Osteoblast (primary cell): ENCODE measurements at regions not wholly inside any gene's neighbourhood (a gene's known extent, or its start where the extent isn't known, plus 50 kb on each side); places are given as distances from the start of the nearest gene placed in this dataset.

ENCODE experiments used
- DNase-seq: peaks from one replicate; pipeline ENCODE4 v3.0.0; 2011; ENCODE audit warnings: low spot score, mixed read lengths; ENCODE audit not compliant: insufficient read length; ENCODE audit errors: missing footprints
- H2AFZ ChIP-seq: 2 replicates; pipeline ENCODE4 v1.6.0; 2011; ENCODE audit warnings: mild to moderate bottlenecking, low read length
- H3K27ac ChIP-seq: 2 replicates; pipeline ENCODE4 v1.5.1; 2011; ENCODE audit warnings: mild to moderate bottlenecking, low read depth, low read length, moderate library complexity
- H3K27me3 ChIP-seq: 2 replicates; pipeline ENCODE4 v1.6.0; 2012; ENCODE audit warnings: mild to moderate bottlenecking, control low read depth, inconsistent platforms, low read length, moderate library complexity; ENCODE audit not compliant: insufficient read depth
- H3K36me3 ChIP-seq: 2 replicates; pipeline ENCODE4 v1.5.1; 2011; ENCODE audit warnings: mild to moderate bottlenecking, low read length, control low read depth, moderate library complexity; ENCODE audit not compliant: insufficient read depth
- H3K4me1 ChIP-seq: 2 replicates; pipeline ENCODE4 v1.5.1; 2011; ENCODE audit warnings: mild to moderate bottlenecking, low read length, control low read depth, moderate library complexity; ENCODE audit not compliant: insufficient read depth
- H3K4me2 ChIP-seq: 2 replicates; pipeline ENCODE4 v1.6.0; 2011; ENCODE audit warnings: mild to moderate bottlenecking, low read length; ENCODE audit not compliant: insufficient read depth
- H3K4me3 ChIP-seq: fragments of 200-600 bp; sonication (generic); 3 replicates; pipeline ENCODE4 v1.5.1; 2012; ENCODE audit warnings: mild to moderate bottlenecking, low read length, inconsistent platforms; ENCODE audit not compliant: insufficient read depth
- H3K79me2 ChIP-seq: 2 replicates; pipeline ENCODE4 v1.6.0; 2012; ENCODE audit warnings: mild to moderate bottlenecking, low read length, control low read depth, inconsistent platforms; ENCODE audit not compliant: insufficient read depth
- H3K9me3 ChIP-seq: 2 replicates; pipeline ENCODE4 v1.5.1; 2011; ENCODE audit warnings: low read depth, low read length, control low read depth
- H4K20me1 ChIP-seq: 2 replicates; pipeline ENCODE4 v1.6.0; 2012; ENCODE audit warnings: mild to moderate bottlenecking, low read length, control low read depth; ENCODE audit not compliant: insufficient read depth
- TF ChIP-seq, protein P1 (sequence below): IDR thresholded peaks from 2 replicates; pipeline ENCODE4 v1.5.1; 2011; ENCODE audit warnings: mild to moderate bottlenecking, low read depth, low read length, moderate library complexity; ENCODE audit errors: extremely low read depth

DNA sequence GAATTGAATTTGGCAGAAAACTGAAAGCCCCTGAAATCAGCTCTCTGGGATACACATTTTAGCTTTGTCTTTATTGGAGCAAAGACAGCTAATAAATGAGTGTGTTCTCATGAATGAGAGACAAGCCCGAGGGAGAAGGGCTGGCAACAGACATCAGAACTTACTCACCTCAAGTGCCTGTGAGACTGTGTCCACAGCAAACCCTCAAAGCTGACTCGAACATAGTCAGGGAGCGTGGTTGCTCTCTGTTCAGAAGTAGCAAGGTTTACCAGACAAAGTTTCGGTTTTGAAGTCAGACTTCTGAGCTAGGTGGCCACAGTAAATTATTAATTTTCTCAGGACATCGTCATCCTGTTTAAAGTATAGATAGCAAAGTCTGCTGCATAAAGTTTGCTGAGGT is 207.9 kb downstream of the CMPK2 start:
- Histone ChIP-seq H3K27me3 (no peaks in the 10 kb centered on the region), H3K36me3 (no peaks in the 10 kb centered on the region), H3K27ac (no peak overlapping the region), H3K9me3 (peaks cover 3% of the 10 kb centered on the region), H3K4me2 (no peak overlapping the region), H3K4me1 (no peaks in the 10 kb centered on the region), H3K79me2 (no peaks in the 10 kb centered on the region), H3K4me3 (no peak overlapping the region), H2AFZ (no peak overlapping the region), H4K20me1 (no peaks in the 10 kb centered on the region)
- TF ChIP-seq, protein P1, sequence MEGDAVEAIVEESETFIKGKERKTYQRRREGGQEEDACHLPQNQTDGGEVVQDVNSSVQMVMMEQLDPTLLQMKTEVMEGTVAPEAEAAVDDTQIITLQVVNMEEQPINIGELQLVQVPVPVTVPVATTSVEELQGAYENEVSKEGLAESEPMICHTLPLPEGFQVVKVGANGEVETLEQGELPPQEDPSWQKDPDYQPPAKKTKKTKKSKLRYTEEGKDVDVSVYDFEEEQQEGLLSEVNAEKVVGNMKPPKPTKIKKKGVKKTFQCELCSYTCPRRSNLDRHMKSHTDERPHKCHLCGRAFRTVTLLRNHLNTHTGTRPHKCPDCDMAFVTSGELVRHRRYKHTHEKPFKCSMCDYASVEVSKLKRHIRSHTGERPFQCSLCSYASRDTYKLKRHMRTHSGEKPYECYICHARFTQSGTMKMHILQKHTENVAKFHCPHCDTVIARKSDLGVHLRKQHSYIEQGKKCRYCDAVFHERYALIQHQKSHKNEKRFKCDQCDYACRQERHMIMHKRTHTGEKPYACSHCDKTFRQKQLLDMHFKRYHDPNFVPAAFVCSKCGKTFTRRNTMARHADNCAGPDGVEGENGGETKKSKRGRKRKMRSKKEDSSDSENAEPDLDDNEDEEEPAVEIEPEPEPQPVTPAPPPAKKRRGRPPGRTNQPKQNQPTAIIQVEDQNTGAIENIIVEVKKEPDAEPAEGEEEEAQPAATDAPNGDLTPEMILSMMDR: no peak
- peak; percentile 17 for DNase-seq

DNA sequence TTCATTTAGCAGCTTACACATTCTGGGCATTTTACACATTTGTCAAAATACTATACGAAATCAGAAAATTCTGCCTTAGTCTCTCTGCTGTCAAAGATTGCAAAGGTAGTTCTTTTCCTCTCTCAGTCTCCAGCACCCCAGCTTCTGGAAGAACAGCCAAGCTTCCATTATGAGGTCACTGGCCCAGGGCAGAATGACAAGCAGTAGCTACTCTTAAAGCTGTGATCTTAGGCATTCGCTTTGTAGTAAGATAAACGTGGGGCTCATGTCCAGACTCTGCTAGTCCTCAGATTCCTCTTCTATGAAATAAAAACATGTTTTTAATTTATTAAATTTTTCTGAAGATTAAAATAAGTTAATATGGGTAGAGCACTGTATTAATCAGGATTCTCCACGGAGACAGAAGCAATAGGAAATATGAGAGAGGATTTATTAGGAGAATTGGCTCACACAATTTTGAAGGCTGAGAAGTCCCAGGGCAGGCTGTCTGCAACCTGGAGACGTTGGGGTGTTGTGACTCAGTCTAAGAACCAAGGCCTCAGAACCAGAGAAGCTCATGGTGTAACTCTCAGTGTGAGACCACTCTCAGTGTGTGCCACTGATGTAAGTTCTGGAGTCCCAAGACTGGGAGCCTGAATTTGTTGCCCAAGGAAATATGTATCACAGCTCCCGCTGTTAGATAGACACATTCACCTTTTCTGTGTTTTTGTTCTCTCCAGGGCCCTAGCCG is 201.2 kb downstream of the CMPK2 start:
- Histone ChIP-seq H3K4me3 (no peak overlapping the region), H3K79me2 (no peaks in the 10 kb centered on the region), H3K27me3 (no peaks in the 10 kb centered on the region), H3K36me3 (no peaks in the 10 kb centered on the region), H3K27ac (no peak overlapping the region), H2AFZ (no peak overlapping the region), H3K9me3 (no peaks in the 10 kb centered on the region), H3K4me1 (no peaks in the 10 kb centered on the region), H3K4me2 (no peak overlapping the region), H4K20me1 (no peaks in the 10 kb centered on the region)
- TF ChIP-seq, protein P1: no peak
- DNase-seq: no peak

DNA sequence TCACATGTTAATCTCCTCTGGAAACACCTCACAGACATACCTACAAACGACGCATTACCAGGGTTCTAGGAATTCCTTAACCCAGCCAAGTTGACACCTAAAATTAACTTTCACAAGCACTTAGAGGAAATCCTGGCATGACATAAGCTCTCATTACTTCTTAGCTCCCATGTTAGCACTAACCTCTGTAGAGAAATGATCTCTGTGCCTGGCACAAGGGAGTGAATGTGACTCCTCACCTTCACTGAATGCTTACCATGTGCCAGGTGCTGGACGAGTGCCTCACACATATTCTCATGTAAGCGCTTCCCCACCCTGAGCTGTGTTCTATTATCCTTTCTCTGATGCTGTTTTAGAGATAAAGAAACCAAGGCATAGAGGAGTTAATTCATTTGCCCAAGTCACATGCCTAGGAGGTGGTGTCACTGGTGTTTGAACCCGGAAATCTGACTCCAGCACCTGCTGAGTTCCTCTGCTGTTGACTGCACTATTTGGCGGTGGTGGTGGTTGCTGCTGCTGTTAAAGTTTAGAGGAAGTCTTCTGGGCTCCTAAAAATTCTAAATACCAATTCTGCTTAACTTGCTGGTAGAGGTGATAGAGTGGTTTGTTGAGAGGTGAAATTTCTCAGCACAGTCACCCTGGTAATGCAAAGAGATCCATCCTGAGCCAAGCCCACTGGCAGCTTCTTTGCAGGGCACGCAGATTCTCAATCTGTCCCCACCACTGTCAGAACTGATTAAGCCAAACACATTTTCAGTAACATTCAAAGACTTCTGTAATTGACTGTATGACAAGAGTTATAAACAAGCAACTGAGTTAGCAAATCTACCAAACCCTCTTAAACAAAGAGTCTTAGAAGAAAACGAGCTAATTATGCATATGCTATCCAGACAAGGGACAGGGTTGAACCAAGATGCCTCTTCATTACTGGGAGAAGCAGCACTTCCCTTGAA is 200.3 kb downstream of the CMPK2 start:
- H3K4me3 ChIP-seq: no peak overlapping the region
- no peaks in the 10 kb centered on the region for H3K27me3 ChIP-seq
- no peaks in the 10 kb centered on the region for H3K9me3 ChIP-seq
- H3K4me2 ChIP-seq: no peak overlapping the region
- no peaks in the 10 kb centered on the region for H3K4me1 ChIP-seq
- H4K20me1 ChIP-seq: no peaks in the 10 kb centered on the region
- H3K36me3 ChIP-seq: no peaks in the 10 kb centered on the region
- TF ChIP-seq, protein P1: no peak
- no peak for DNase-seq
- H3K79me2 ChIP-seq: no peaks in the 10 kb centered on the region
- H3K27ac ChIP-seq: no peak overlapping the region
- H2AFZ ChIP-seq: no peak overlapping the region

DNA sequence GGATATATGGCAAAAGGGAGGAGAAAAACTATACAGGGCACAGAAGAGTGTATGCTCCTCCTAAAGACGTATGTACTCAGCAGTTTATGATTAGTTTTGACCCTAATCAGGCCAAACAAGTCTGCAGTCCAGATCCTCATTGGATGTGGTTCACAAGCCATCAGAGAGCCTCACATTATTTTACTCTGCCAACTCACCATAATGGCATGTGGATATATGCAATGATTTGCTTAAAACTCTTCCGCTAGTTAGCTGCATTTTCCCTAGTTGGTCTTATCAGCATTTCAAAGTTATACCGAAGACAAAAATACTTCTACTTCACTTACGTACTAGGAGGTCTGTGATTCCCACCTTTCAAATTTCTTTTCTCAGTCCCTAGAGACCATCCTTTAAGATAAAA is 198.4 kb downstream of the CMPK2 start:
- no peaks in the 10 kb centered on the region for H3K36me3 ChIP-seq
- DNase-seq: no peak

More for the DNA sequence above, 198.4 kb downstream of the CMPK2 start:
- H3K27me3 ChIP-seq: no peaks in the 10 kb centered on the region
- no peak overlapping the region for H2AFZ ChIP-seq
- no peak overlapping the region for H3K27ac ChIP-seq
- no peaks in the 10 kb centered on the region for H3K9me3 ChIP-seq
- no peaks in the 10 kb centered on the region for H3K79me2 ChIP-seq
- no peaks in the 10 kb centered on the region for H4K20me1 ChIP-seq
- no peak overlapping the region for H3K4me2 ChIP-seq
- no peak overlapping the region for H3K4me3 ChIP-seq
- TF ChIP-seq, protein P1: no peak
- H3K4me1 ChIP-seq: no peaks in the 10 kb centered on the region
